Nephron progenitor cell (in vitro differentiated cells): ENCODE measurements at regions not wholly inside any gene's neighbourhood (a gene's known extent, or its start where the extent isn't known, plus 50 kb on each side); places are given as distances from the start of the nearest gene placed in this dataset.
"Not testable (repeated sequence)": the region's sequence is repeated elsewhere in the genome, so short reads cannot be mapped to it uniquely, and the experiment has no call there.

Experiments
- DNase-seq: peaks from one replicate; pipeline ENCODE4 v3.0.0; 2021
- H3K27ac Mint-ChIP-seq: 2 replicates; pipeline ENCODE4 v1.8.0; 2021; ENCODE audit warnings: mild to moderate bottlenecking, moderate library complexity, mixed read lengths
- H3K27me3 Mint-ChIP-seq: 2 replicates; pipeline ENCODE4 v1.8.0; 2021; ENCODE audit warnings: mild to moderate bottlenecking, low read depth, mixed read lengths; ENCODE audit not compliant: poor library complexity
- H3K36me3 Mint-ChIP-seq: 2 replicates; pipeline ENCODE4 v1.8.0; 2021; ENCODE audit warnings: low read depth, mixed read lengths
- H3K4me1 Mint-ChIP-seq: 2 replicates; pipeline ENCODE4 v1.8.0; 2021; ENCODE audit warnings: mixed read lengths
- H3K4me3 Mint-ChIP-seq: 2 replicates; pipeline ENCODE4 v1.8.0; 2021; ENCODE audit warnings: mild to moderate bottlenecking, moderate library complexity, mixed read lengths
- H3K9me3 Mint-ChIP-seq: 2 replicates; pipeline ENCODE4 v1.8.0; 2021; ENCODE audit warnings: mild to moderate bottlenecking, moderate library complexity, mixed read lengths
- CTCF ChIP-seq: fragments of 200-600 bp; sonication (generic); IDR thresholded peaks from 2 replicates; pipeline ENCODE4 v1.5.0; 2021; ENCODE audit warnings: antibody characterized with exemption

GRCh38 chr4:186845137-186845842 lies 121.6 kb upstream of the FAT1 start:
- no peak overlapping the region for H3K4me3 Mint-ChIP-seq

GRCh38 chr4:186846426-186846825 lies 122.8 kb upstream of the FAT1 start:
- TF ChIP-seq CTCF = no peak
- no peak overlapping the region for H3K4me3 Mint-ChIP-seq
- H3K27ac Mint-ChIP-seq = no peak overlapping the region
- peaks cover 18% of the 10 kb centered on the region for H3K36me3 Mint-ChIP-seq
- peaks cover 9% of the 10 kb centered on the region for H3K4me1 Mint-ChIP-seq
- DNase-seq = no peak
- H3K9me3 Mint-ChIP-seq = peaks cover 28% of the 10 kb centered on the region
- H3K27me3 Mint-ChIP-seq = peaks cover 3% of the 10 kb centered on the region

More at GRCh38 chr4:186845137-186845842, 121.6 kb upstream of the FAT1 start:
- no peak overlapping the region for H3K27ac Mint-ChIP-seq
- H3K27me3 Mint-ChIP-seq = peaks cover 3% of the 10 kb centered on the region
- H3K4me1 Mint-ChIP-seq = peaks cover 9% of the 10 kb centered on the region
- H3K36me3 Mint-ChIP-seq = peaks cover 7% of the 10 kb centered on the region
- TF ChIP-seq CTCF = no peak
- DNase-seq = no peak
- peaks cover 18% of the 10 kb centered on the region for H3K9me3 Mint-ChIP-seq

GRCh38 chr4:186847429-186848131 lies 123.9 kb upstream of the FAT1 start:
- H3K27ac Mint-ChIP-seq, H3K27me3 Mint-ChIP-seq, H3K4me3 Mint-ChIP-seq, H3K4me1 Mint-ChIP-seq, DNase-seq: not testable (repeated sequence)
- Mint-ChIP-seq H3K36me3 (peaks cover 25% of the 10 kb centered on the region), H3K9me3 (peaks cover 33% of the 10 kb centered on the region)

- H3K36me3 Mint-ChIP-seq = peaks cover 19% of the 10 kb centered on the region
Measured at GRCh38 chr4:186848437-186848836, 124.8 kb upstream of the FAT1 start.

GRCh38 chr4:186851291-186852072 lies 127.8 kb upstream of the FAT1 start:
- TF ChIP-seq CTCF = no peak

More at GRCh38 chr4:186848437-186848836, 124.8 kb upstream of the FAT1 start:
- Mint-ChIP-seq H3K4me1 (peaks cover 9% of the 10 kb centered on the region), H3K9me3 (peaks cover 29% of the 10 kb centered on the region), H3K27me3 (no peaks in the 10 kb centered on the region), H3K4me3 (no peak overlapping the region), H3K27ac (no peak overlapping the region)
- TF ChIP-seq CTCF = no peak
- no peak for DNase-seq

GRCh38 chr4:186852073-186852420 lies 128.4 kb upstream of the FAT1 start:
- Mint-ChIP-seq H3K9me3 (peaks cover 29% of the 10 kb centered on the region), H3K27ac (no peak overlapping the region), H3K36me3 (peaks cover 18% of the 10 kb centered on the region), H3K4me3 (no peak overlapping the region), H3K4me1 (no peaks in the 10 kb centered on the region), H3K27me3 (no peaks in the 10 kb centered on the region)
- no peak for TF ChIP-seq CTCF
- no peak for DNase-seq

More at GRCh38 chr4:186851291-186852072, 127.8 kb upstream of the FAT1 start:
- no peak for DNase-seq
- Mint-ChIP-seq H3K4me1 (no peaks in the 10 kb centered on the region), H3K9me3 (peaks cover 29% of the 10 kb centered on the region), H3K27ac (no peak overlapping the region), H3K4me3 (no peak overlapping the region), H3K27me3 (no peaks in the 10 kb centered on the region), H3K36me3 (peaks cover 18% of the 10 kb centered on the region)
